NB4 (cell line): ENCODE measurements at regions not wholly inside any gene's neighbourhood (a gene's known extent, or its start where the extent isn't known, plus 50 kb on each side); places are given as distances from the start of the nearest gene placed in this dataset.
A peak's percentile ranks its signal among the peaks of the same experiment; 100 is the strongest.

ENCODE experiments used
- DNase-seq: peaks from one replicate; pipeline ENCODE4 v3.0.0; 2010; ENCODE audit warnings: low read depth
- H3K4me3 ChIP-seq: one replicate; pipeline ENCODE4 v1.5.1; 2011; ENCODE audit warnings: mild to moderate bottlenecking, low read depth, low read length, moderate library complexity
- CTCF ChIP-seq: IDR thresholded peaks from one replicate; pipeline ENCODE4 v1.5.1; 2012; ENCODE audit warnings: low read depth, low read length
- MAX ChIP-seq: IDR thresholded peaks from 2 replicates; pipeline ENCODE4 v1.6.1; 2011; ENCODE audit warnings: low read depth, low read length
- MYC ChIP-seq: IDR thresholded peaks from 2 replicates; pipeline ENCODE4 v1.6.1; 2011; ENCODE audit warnings: low read depth, low read length
- POLR2A ChIP-seq: IDR thresholded peaks from 2 replicates; pipeline ENCODE4 v1.6.1; 2011; ENCODE audit warnings: mild to moderate bottlenecking; ENCODE audit not compliant: insufficient read length; ENCODE audit errors: extremely low read depth

DNA sequence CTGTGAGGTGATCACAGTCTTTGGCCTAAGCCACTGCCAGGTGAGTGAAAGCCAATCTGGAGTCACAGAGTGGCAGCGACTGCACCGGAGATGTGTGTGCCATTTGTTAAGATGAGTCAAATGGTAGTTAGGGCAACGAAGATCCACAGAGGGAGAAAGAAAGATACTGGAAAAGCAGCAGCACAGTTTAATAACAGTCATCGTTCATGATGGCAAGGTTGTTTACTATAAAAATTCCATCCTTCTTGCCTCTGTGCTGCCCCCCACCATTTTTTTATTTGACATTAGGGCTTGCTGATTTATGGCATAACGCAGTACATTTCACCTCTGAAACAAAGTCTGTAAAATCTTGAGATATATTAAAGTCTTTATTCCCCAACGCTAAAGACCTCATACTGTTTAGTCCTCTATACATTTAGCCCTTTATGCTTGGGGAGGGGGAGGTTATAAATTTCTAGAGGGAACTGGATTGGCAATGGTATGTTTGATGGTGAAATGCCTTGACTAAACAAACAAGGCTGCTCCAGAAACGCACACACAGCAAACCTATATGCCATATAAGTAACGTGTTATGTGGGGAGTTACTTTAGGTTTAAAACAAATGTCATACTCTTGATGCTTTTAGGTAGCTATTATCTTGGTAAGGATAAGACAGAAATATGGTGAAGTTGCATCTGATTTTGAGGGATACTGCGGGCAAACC is 55.8 kb upstream of the ABL1 start:
- no peak for DNase-seq
- H3K4me3 ChIP-seq = no peak overlapping the region
- TF ChIP-seq POLR2A (no peak), MAX (no peak), CTCF (no peak), MYC (no peak)

- no peak overlapping the region for H3K4me3 ChIP-seq
- TF ChIP-seq CTCF (no peak), MYC (no peak), MAX (no peak), POLR2A (no peak)
- DNase-seq = no peak
Measured at GRCh38 chr9:130780415-130780814, 54.6 kb upstream of the ABL1 start.

GRCh38 chr9:130780865-130781504 is 54.1 kb upstream of the ABL1 start:
- peak; percentile 97 for DNase-seq
- TF ChIP-seq MYC = no peak
- peak; percentile 56; the same call in 1 of the 2 replicates for TF ChIP-seq MAX

DNA sequence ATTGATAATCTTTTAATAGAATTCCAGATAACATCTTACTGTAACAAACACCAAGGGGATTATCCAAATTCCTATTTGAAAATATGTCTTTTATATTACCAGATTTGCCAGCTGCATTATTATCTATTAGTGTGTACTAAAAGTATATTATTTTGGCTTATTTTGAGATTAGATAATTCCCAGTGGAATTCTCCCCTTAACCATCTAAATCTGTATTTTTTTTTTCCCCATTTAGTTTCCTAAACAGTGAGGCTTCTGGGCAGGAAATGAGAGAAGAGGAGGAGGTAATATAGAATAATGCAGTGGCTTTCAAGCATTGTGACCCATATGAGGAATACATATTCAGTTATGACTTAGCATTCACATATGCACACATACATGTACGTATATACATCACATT is 53.5 kb upstream of the ABL1 start:
- TF ChIP-seq POLR2A = no peak
- DNase-seq = no peak
- H3K4me3 ChIP-seq = peak overlapping the region; percentile 57

More at GRCh38 chr9:130780865-130781504, 54.1 kb upstream of the ABL1 start:
- peak overlapping the region; percentile 57 for H3K4me3 ChIP-seq

DNA sequence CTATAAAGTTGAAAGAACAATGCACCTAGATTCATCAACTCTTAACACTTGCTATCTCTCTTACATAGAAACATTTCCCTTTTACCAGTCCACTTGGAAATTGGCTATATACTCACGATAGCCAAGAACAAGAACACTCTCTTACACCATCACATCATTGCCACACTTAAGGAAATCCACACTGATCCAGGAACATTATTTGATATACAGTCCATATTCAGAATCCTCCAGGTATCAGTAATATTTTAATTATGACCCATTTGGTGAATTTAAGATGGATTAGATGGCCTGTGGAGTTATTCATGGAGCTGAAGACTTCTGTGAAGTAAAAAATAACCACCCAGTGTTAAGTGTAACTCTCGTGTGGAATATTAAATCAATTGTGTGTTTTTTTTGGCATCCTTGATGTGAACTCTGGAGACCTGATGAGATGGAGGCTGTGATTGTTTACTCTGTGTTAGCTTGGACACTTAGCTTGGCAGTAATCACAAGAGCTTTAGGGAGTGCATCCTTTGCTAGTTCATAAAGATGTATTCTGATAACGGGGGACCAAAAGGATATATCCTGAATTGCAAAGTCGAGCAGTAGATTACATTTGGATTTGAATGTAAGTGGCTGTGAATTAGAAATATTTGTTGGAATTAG is 52.0 kb upstream of the ABL1 start:
- TF ChIP-seq MYC = no peak
- TF ChIP-seq POLR2A = no peak
- no peak for TF ChIP-seq CTCF
- no peak for TF ChIP-seq MAX
- H3K4me3 ChIP-seq = no peak overlapping the region
- no peak for DNase-seq

GRCh38 chr9:130785053-130785452 is 50.0 kb upstream of the ABL1 start:
- no peak for DNase-seq
- no peak for TF ChIP-seq CTCF
- TF ChIP-seq MYC = no peak
- no peak for TF ChIP-seq POLR2A
- no peak for TF ChIP-seq MAX
- H3K4me3 ChIP-seq = no peak overlapping the region
